GM12878 (cell line): ENCODE measurements at regions not wholly inside any gene's neighbourhood (a gene's known extent, or its start where the extent isn't known, plus 50 kb on each side); places are given as distances from the start of the nearest gene placed in this dataset.

Experiments
- ATAC-seq: fragments of 200-7000 bp; cut with Tn5 transposase; 3 replicates; pipeline ENCODE4 v1.9.1; 2020; ENCODE audit warnings: mild to moderate bottlenecking, moderate library complexity
- BruUV-seq: library from RNA; stranded (reverse); fragments of 400-500 nt; replicated peaks from 2 replicates; lab custom pipeline; 2021; lab: Mats Ljungman, UMichigan
- CTCF ChIA-PET: fragments of 300-600 bp; sonication (Branson Sonifier 250); formaldehyde crosslinking; extraction: SDS; loops from one replicate; lab custom pipeline; 2021; ENCODE audit warnings: inconsistent platforms; lab: Yijun Ruan, JAX
- POLR2A ChIA-PET: fragments of 350-600 bp; formaldehyde crosslinking; extraction: SDS; loops from one replicate; lab custom pipeline; 2021; ENCODE audit warnings: inconsistent platforms; lab: Charles Lee
- RAD21 ChIA-PET: fragments of 300-600 bp; sonication (Branson Sonifier 250); formaldehyde crosslinking; loops from one replicate; lab custom pipeline; 2023; ENCODE audit warnings: antibody characterized with exemption; ENCODE audit not compliant: unreplicated experiment; lab: Charles Lee
- SMC1A ChIA-PET: fragments of 300-600 bp; sonication (Branson Sonifier 250); formaldehyde crosslinking; loops from one replicate; lab custom pipeline; 2023; ENCODE audit not compliant: unreplicated experiment, uncharacterized antibody; lab: Charles Lee
- DNase-seq: peaks from one replicate; pipeline ENCODE4 v3.0.0-alpha.2; 2011; ENCODE audit warnings: low read depth, low spot score
- FAIRE-seq: peaks from 3 replicates; lab custom pipeline; 2011; peaks lifted over from hg19 to GRCh38; lab: Jason Lieb, UNC
- H2AFZ ChIP-seq: 2 replicates; pipeline ENCODE4 v1.6.0; 2011; ENCODE audit warnings: low read depth, low read length, control low read depth; ENCODE audit not compliant: control insufficient read depth
- H3K27ac ChIP-seq: 2 replicates; pipeline ENCODE4 v1.5.1; 2011; ENCODE audit warnings: control low read depth; ENCODE audit not compliant: control insufficient read depth, insufficient read depth
- H3K27me3 ChIP-seq, 2 experiments: replicated peaks in 1 of 2; 2 replicates each; pipeline versions ENCODE4 v1.6.0 to v1.6.1; 2011; ENCODE audit warnings: low read length in 1 of 2; ENCODE audit not compliant: control insufficient read depth in 2 of 2, insufficient read depth in 2 of 2
- H3K36me3 ChIP-seq, 2 experiments: 2 replicates each; pipeline ENCODE4 v1.5.1; 2011; ENCODE audit warnings: low read length in 1 of 2; ENCODE audit not compliant: control insufficient read depth in 2 of 2, insufficient read depth in 2 of 2
- H3K4me1 ChIP-seq: 2 replicates; pipeline ENCODE4 v1.6.1; 2011; ENCODE audit warnings: mild to moderate bottlenecking, low read length, moderate library complexity, mixed read lengths; ENCODE audit not compliant: control insufficient read depth, insufficient read depth
- H3K4me2 ChIP-seq: 2 replicates; pipeline ENCODE4 v1.6.0; 2011; ENCODE audit warnings: control low read depth; ENCODE audit not compliant: control insufficient read depth, insufficient read depth
- H3K4me3 ChIP-seq: fragments of 200-600 bp; sonication (generic); 2 replicates; pipeline ENCODE4 v1.5.1; 2016
- H3K79me2 ChIP-seq: 2 replicates; pipeline ENCODE4 v1.6.0; 2011; ENCODE audit warnings: low read length; ENCODE audit not compliant: control insufficient read depth, insufficient read depth
- H3K9ac ChIP-seq: 2 replicates; pipeline ENCODE4 v1.8.0; 2011; ENCODE audit warnings: low read length, control low read depth, mixed read lengths; ENCODE audit not compliant: control insufficient read depth, insufficient read depth
- H3K9me3 ChIP-seq: replicated peaks from 3 replicates; pipeline ENCODE4 v1.5.1; 2011; ENCODE audit warnings: mild to moderate bottlenecking, low read length; ENCODE audit not compliant: control insufficient read depth, insufficient read depth
- H4K20me1 ChIP-seq: 2 replicates; pipeline ENCODE4 v1.6.0; 2011; ENCODE audit not compliant: control insufficient read depth, insufficient read depth
- ASH2L ChIP-seq: fragments of 300-600, 200-600 bp; sonication (generic); IDR thresholded peaks from 2 replicates; pipeline ENCODE4 v1.6.1; 2017; ENCODE audit warnings: low read depth, mild to moderate bottlenecking, borderline replicate concordance
- CBX3 ChIP-seq: fragments of 200-600 bp; sonication (generic); IDR thresholded peaks from 2 replicates; pipeline ENCODE4 v1.6.1; 2016; ENCODE audit warnings: low read depth, borderline replicate concordance
- HDGF ChIP-seq: fragments of 450-650 bp; IDR thresholded peaks from 2 replicates; pipeline ENCODE4 v1.6.1; 2016; ENCODE audit warnings: antibody characterized with exemption
- IKZF1 ChIP-seq: fragments of 450-650 bp; conservative IDR thresholded peaks from 2 replicates; pipeline ENCODE4 v1.6.1; 2017; ENCODE audit warnings: antibody characterized with exemption, mild to moderate bottlenecking
- IRF3 ChIP-seq: fragments of 450-650 bp; IDR thresholded peaks from 2 replicates; pipeline ENCODE4 v1.6.1; 2014; ENCODE audit warnings: mild to moderate bottlenecking
- LARP7 ChIP-seq: fragments of 450-650 bp; IDR thresholded peaks from 2 replicates; pipeline ENCODE4 v1.6.1; 2017; ENCODE audit warnings: mild to moderate bottlenecking
- NBN ChIP-seq: fragments of 450-650 bp; IDR thresholded peaks from 2 replicates; pipeline ENCODE4 v1.6.1; 2016
- PAX5 ChIP-seq: IDR thresholded peaks from 2 replicates; pipeline ENCODE4 v1.6.1; 2011; ENCODE audit warnings: low read depth, low read length, borderline replicate concordance
- RELA ChIP-seq: fragments of 450-650 bp; IDR thresholded peaks from 2 replicates; pipeline ENCODE4 v1.8.0; 2014; ENCODE audit warnings: borderline replicate concordance; ENCODE audit not compliant: partially characterized antibody
- SMAD1 ChIP-seq: fragments of 450-650 bp; IDR thresholded peaks from 2 replicates; pipeline ENCODE4 v1.6.1; 2018; ENCODE audit warnings: mild to moderate bottlenecking, low read depth; ENCODE audit not compliant: partially characterized antibody
- SP1 ChIP-seq: IDR thresholded peaks from one replicate; pipeline ENCODE4 v1.6.1; 2011; ENCODE audit warnings: low read depth, low read length
- ZNF207 ChIP-seq: fragments of 450-650 bp; IDR thresholded peaks from 2 replicates; pipeline ENCODE4 v1.6.1; 2014; ENCODE audit warnings: antibody characterized with exemption, mild to moderate bottlenecking, borderline replicate concordance
- WGBS: methylation state at CpG from one replicate; pipeline ENCODE4 v1.1.6; 2016; ENCODE audit warnings: low lambda C conversion rate; ENCODE audit not compliant: insufficient replicate concordance, insufficient coverage; ENCODE audit errors: missing lambda C conversion rate; 5-methylcytosine and 5-hydroxymethylcytosine counted together
- in situ Hi-C: fragments of 300-500 bp; cut with MboI; formaldehyde crosslinking; loops from 9 replicates; pipeline ENCODE4 v1.14.3; 2018; ENCODE audit warnings: mixed read lengths
- intact Hi-C: fragments of 100-400 bp; cut with micrococcal nuclease; formaldehyde crosslinking; loops from one replicate; pipeline ENCODE4 v1.14.2; 2022; ENCODE audit not compliant: unreplicated experiment
- TF ChIP-seq, protein P1 (sequence below): IDR thresholded peaks from 2 replicates; pipeline ENCODE4 v1.6.1; 2012; ENCODE audit warnings: mild to moderate bottlenecking, low read depth, low read length
- TF ChIP-seq, protein P2 (sequence below): IDR thresholded peaks from 2 replicates; pipeline ENCODE4 v1.6.1; 2011; ENCODE audit warnings: mild to moderate bottlenecking, low read depth, low read length, moderate library complexity; ENCODE audit not compliant: insufficient replicate concordance

DNA sequence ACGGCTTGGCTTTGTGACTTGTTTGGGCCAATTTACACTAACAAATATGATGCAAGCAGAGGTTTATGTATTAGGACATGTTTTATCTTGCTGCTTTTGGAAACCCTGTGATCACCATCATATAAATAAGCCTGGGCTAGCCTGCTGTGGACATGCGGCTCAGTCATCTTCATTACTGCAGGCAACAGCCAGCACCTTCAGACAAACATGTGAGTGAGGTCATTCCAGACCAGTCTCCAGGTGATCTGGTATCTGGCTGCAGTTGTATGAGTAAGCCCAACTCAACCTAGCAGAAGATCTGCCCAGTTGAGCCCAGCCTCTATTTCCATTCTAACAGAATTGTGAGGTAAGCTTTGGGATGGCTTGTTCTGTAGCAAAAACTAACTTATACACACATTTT lies 254.6 kb upstream of the ATP5MC3 start (continued):
- TF ChIP-seq, protein P1, sequence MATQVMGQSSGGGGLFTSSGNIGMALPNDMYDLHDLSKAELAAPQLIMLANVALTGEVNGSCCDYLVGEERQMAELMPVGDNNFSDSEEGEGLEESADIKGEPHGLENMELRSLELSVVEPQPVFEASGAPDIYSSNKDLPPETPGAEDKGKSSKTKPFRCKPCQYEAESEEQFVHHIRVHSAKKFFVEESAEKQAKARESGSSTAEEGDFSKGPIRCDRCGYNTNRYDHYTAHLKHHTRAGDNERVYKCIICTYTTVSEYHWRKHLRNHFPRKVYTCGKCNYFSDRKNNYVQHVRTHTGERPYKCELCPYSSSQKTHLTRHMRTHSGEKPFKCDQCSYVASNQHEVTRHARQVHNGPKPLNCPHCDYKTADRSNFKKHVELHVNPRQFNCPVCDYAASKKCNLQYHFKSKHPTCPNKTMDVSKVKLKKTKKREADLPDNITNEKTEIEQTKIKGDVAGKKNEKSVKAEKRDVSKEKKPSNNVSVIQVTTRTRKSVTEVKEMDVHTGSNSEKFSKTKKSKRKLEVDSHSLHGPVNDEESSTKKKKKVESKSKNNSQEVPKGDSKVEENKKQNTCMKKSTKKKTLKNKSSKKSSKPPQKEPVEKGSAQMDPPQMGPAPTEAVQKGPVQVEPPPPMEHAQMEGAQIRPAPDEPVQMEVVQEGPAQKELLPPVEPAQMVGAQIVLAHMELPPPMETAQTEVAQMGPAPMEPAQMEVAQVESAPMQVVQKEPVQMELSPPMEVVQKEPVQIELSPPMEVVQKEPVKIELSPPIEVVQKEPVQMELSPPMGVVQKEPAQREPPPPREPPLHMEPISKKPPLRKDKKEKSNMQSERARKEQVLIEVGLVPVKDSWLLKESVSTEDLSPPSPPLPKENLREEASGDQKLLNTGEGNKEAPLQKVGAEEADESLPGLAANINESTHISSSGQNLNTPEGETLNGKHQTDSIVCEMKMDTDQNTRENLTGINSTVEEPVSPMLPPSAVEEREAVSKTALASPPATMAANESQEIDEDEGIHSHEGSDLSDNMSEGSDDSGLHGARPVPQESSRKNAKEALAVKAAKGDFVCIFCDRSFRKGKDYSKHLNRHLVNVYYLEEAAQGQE: no peak

GRCh38 chr2:175435012-175435411 lies 253.5 kb upstream of the ATP5MC3 start:
- ChIA-PET SMC1A (interaction anchor here (0.8 kb wide), 1 partner anchor 312 kb away, joined by 3 read pairs; no protein-coding TSS in a partner anchor), POLR2A (no interaction called here), RAD21 (no interaction called here), CTCF (interaction anchor here (0.6 to 1.2 kb wide), 3 partner anchors 9 to 195 kb away, joined by 3 read pairs; no protein-coding TSS in a partner anchor)
- H3K36me3 ChIP-seq: no peaks in the 10 kb centered on the region
- H3K9ac ChIP-seq: no peak overlapping the region
- ATAC-seq (no peak), DNase-seq (no peak), FAIRE-seq (no peak)
- no peaks in the 10 kb centered on the region for H3K27me3 ChIP-seq
- no peak overlapping the region for H3K4me2 ChIP-seq
- no peaks in the 10 kb centered on the region for H3K4me1 ChIP-seq
- in situ Hi-C loops: no loop called here
- H2AFZ ChIP-seq: no peak overlapping the region
- WGBS: 6% methylated on average over 1 of the region's 1 CpG
- intact Hi-C loops: no loop called here
- no peak overlapping the region for H3K27ac ChIP-seq
- H3K9me3 ChIP-seq: no peaks in the 10 kb centered on the region
- H3K4me3 ChIP-seq: no peak overlapping the region
- no TSS peak for BruUV-seq
- no peak for TF ChIP-seq LARP7
- TF ChIP-seq SMAD1: no peak
- no peak for TF ChIP-seq PAX5
- no peak for TF ChIP-seq ZNF207
- no peak for TF ChIP-seq RELA
- no peak for TF ChIP-seq SP1
- no peak for TF ChIP-seq IRF3
- TF ChIP-seq HDGF: no peak
- no peak for TF ChIP-seq IKZF1
- TF ChIP-seq, protein P2, sequence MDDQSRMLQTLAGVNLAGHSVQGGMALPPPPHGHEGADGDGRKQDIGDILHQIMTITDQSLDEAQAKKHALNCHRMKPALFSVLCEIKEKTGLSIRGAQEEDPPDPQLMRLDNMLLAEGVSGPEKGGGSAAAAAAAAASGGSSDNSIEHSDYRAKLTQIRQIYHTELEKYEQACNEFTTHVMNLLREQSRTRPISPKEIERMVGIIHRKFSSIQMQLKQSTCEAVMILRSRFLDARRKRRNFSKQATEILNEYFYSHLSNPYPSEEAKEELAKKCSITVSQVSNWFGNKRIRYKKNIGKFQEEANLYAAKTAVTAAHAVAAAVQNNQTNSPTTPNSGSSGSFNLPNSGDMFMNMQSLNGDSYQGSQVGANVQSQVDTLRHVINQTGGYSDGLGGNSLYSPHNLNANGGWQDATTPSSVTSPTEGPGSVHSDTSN: no peak
- no peak for TF ChIP-seq ASH2L
- no peak for TF ChIP-seq NBN
- TF ChIP-seq CBX3: no peak
- no peaks in the 10 kb centered on the region for H4K20me1 ChIP-seq
- H3K79me2 ChIP-seq: no peaks in the 10 kb centered on the region
